Posterior cingulate gyrus (tissue), 11 donors: ENCODE measurements at regions not wholly inside any gene's neighbourhood (a gene's known extent, or its start where the extent isn't known, plus 50 kb on each side); places are given as distances from the start of the nearest gene placed in this dataset.
A peak's percentile ranks its signal among the peaks of the same experiment; 100 is the strongest.
"Not testable (repeated sequence)": the region's sequence is repeated elsewhere in the genome, so short reads cannot be mapped to it uniquely, and the experiment has no call there.

ENCODE experiments used
- DNase-seq, 10 donors: peaks; one replicate each; pipeline versions ENCODE4 v3.0.0 to v3.0.0-alpha.2; 2020 to 2021; ENCODE audit warnings: mixed read lengths in 3 of 10
- intact Hi-C: fragments of 100-400 bp; cut with DNase I; formaldehyde crosslinking; loops from one replicate; pipeline ENCODE4 v1.15.1; 2023

GRCh38 chr3:65015711-65016110, 327.9 kb upstream of the ADAMTS9 start:
- no peak for DNase-seq
- intact Hi-C loops, result no loop called here

GRCh38 chr3:65013053-65013452, 325.3 kb upstream of the ADAMTS9 start:
- intact Hi-C loops, result no loop called here
- DNase-seq, result no peak

GRCh38 chr3:65006300-65006739, 318.5 kb upstream of the ADAMTS9 start:
- intact Hi-C loops, result no loop called here

GRCh38 chr3:65005486-65005885, 317.7 kb upstream of the ADAMTS9 start:
- no peak for DNase-seq
- intact Hi-C loops, result no loop called here

More at GRCh38 chr3:65006300-65006739, 318.5 kb upstream of the ADAMTS9 start:
- no peak for DNase-seq

- intact Hi-C loops, result no loop called here
- DNase-seq, result no peak
Observed at GRCh38 chr3:65004795-65005295, 317.0 kb upstream of the ADAMTS9 start.

- DNase-seq, result no peak
- intact Hi-C loops, result no loop called here
Observed at GRCh38 chr3:65004306-65004705, 316.5 kb upstream of the ADAMTS9 start.

- intact Hi-C loops, DNase-seq: not testable (repeated sequence)
Observed at GRCh38 chr3:65001119-65001518, 313.3 kb upstream of the ADAMTS9 start.

GRCh38 chr3:64998317-64998716, 310.5 kb upstream of the ADAMTS9 start:
- no peak for DNase-seq
- intact Hi-C loops, result no loop called here

GRCh38 chr3:64995857-64996551, 308.2 kb upstream of the ADAMTS9 start:
- intact Hi-C loops, result no loop called here
- no peak for DNase-seq

GRCh38 chr3:64993781-64994180, 306.0 kb upstream of the ADAMTS9 start:
- intact Hi-C loops, result no loop called here
- no peak for DNase-seq

GRCh38 chr3:64992530-64993285, 304.9 kb upstream of the ADAMTS9 start:
- intact Hi-C loops, result no loop called here
- peak in 1 of 10 donors; percentile 2 for DNase-seq

- no peak for DNase-seq
- intact Hi-C loops, result no loop called here
Observed at GRCh38 chr3:64988188-64988587, 300.4 kb upstream of the ADAMTS9 start.

- intact Hi-C loops, result no loop called here
- DNase-seq, result no peak
Observed at GRCh38 chr3:64987726-64988125, 299.9 kb upstream of the ADAMTS9 start.

- DNase-seq, result no peak
- intact Hi-C loops, result no loop called here
Observed at GRCh38 chr3:64985072-64985471, 297.3 kb upstream of the ADAMTS9 start.

- intact Hi-C loops, result no loop called here
- no peak for DNase-seq
Observed at GRCh38 chr3:64983583-64984359, 296.0 kb upstream of the ADAMTS9 start.

- intact Hi-C loops, result no loop called here
Observed at GRCh38 chr3:64977308-64978100, 289.7 kb upstream of the ADAMTS9 start.

GRCh38 chr3:64976456-64976855, 288.7 kb upstream of the ADAMTS9 start:
- intact Hi-C loops, result no loop called here
- no peak for DNase-seq

More at GRCh38 chr3:64977308-64978100, 289.7 kb upstream of the ADAMTS9 start:
- DNase-seq, result no peak

GRCh38 chr3:64975147-64975546, 287.3 kb upstream of the ADAMTS9 start:
- DNase-seq, result peak in 2 of 10 donors; percentile 8 to 11
- intact Hi-C loops, result no loop called here

- DNase-seq, result no peak
- intact Hi-C loops, result no loop called here
Observed at GRCh38 chr3:64974401-64974800, 286.6 kb upstream of the ADAMTS9 start.

GRCh38 chr3:64972793-64973192, 285.0 kb upstream of the ADAMTS9 start:
- intact Hi-C loops, result no loop called here
- no peak for DNase-seq
